CD14-positive monocyte (primary cell): ENCODE measurements at regions not wholly inside any gene's neighbourhood (a gene's known extent, or its start where the extent isn't known, plus 50 kb on each side); places are given as distances from the start of the nearest gene placed in this dataset.

Experiments
- DNase-seq, 3 donors: peaks; one replicate each; pipeline ENCODE4 v3.0.0-alpha.2; 2011 to 2022
- H2AFZ ChIP-seq: 2 replicates; pipeline ENCODE4 v1.6.0; 2012; ENCODE audit warnings: mild to moderate bottlenecking, low read depth, low read length, inconsistent platforms; ENCODE audit not compliant: insufficient read depth, poor library complexity, severe bottlenecking
- H3K27ac ChIP-seq, 2 donors: 1 replicate in 1 of 2; 2 replicates in 1 of 2; pipeline ENCODE4 v1.5.1; 2012 to 2013; ENCODE audit warnings: low read length in 2 of 2, control low read depth in 1 of 2, inconsistent platforms in 1 of 2, low read depth in 1 of 2, mild to moderate bottlenecking in 1 of 2
- H3K27me3 ChIP-seq, 2 donors: one replicate each; pipeline versions ENCODE4 v1.6.0 to v1.6.1; 2011 to 2013; ENCODE audit warnings: low read length in 2 of 2; ENCODE audit not compliant: control insufficient read depth in 2 of 2, insufficient read depth in 2 of 2
- H3K36me3 ChIP-seq, 2 donors: replicated peaks in 1 of 2; 1 replicate in 1 of 2; 2 replicates in 1 of 2; pipeline versions ENCODE4 v1.5.1 to v1.6.1; 2012 to 2013; ENCODE audit warnings: low read length in 2 of 2, control low read depth in 1 of 2, inconsistent platforms in 1 of 2, mild to moderate bottlenecking in 1 of 2; ENCODE audit not compliant: insufficient read depth in 2 of 2, control insufficient read depth in 1 of 2
- H3K4me1 ChIP-seq, 2 donors: 1 replicate in 1 of 2; 2 replicates in 1 of 2; pipeline versions ENCODE4 v1.5.1 to v1.6.1; 2012 to 2013; ENCODE audit warnings: low read length in 2 of 2, control low read depth in 1 of 2, inconsistent platforms in 1 of 2, mild to moderate bottlenecking in 1 of 2, moderate library complexity in 1 of 2; ENCODE audit not compliant: insufficient read depth in 2 of 2, control insufficient read depth in 1 of 2
- H3K4me2 ChIP-seq: replicated peaks from 2 replicates; pipeline ENCODE3; 2012; ENCODE audit warnings: low read length, moderate library complexity, mild to moderate bottlenecking; ENCODE audit not compliant: poor library complexity, severe bottlenecking; ENCODE audit errors: extremely low read depth
- H3K4me3 ChIP-seq, 3 experiments: fragments of 200-600 bp in 1 of 3; sonication (generic) in 1 of 3; replicated peaks in 1 of 3; 1 replicate in 2 of 3; 2 replicates in 1 of 3; pipeline ENCODE4 v1.5.1; 2011 to 2013; ENCODE audit warnings: low read length in 3 of 3, mild to moderate bottlenecking in 3 of 3, control low read depth in 2 of 3, low read depth in 2 of 3, inconsistent platforms in 1 of 3, moderate library complexity in 1 of 3
- H3K79me2 ChIP-seq: 2 replicates; pipeline ENCODE4 v1.6.0; 2012; ENCODE audit warnings: mild to moderate bottlenecking, control low read depth, inconsistent platforms, low read length, moderate library complexity; ENCODE audit not compliant: insufficient read depth
- H3K9ac ChIP-seq: 2 replicates; pipeline ENCODE4 v1.6.0; 2017; ENCODE audit warnings: low read length, mild to moderate bottlenecking; ENCODE audit not compliant: insufficient read depth, poor library complexity, severe bottlenecking
- H3K9me3 ChIP-seq, 2 donors: replicated peaks in 1 of 2; 1 replicate in 1 of 2; 2 replicates in 1 of 2; pipeline versions ENCODE4 v1.5.1 to v1.6.1; 2012 to 2013; ENCODE audit warnings: low read length in 2 of 2, control low read depth in 1 of 2; ENCODE audit not compliant: control insufficient read depth in 1 of 2, insufficient read depth in 1 of 2
- H4K20me1 ChIP-seq: 2 replicates; pipeline ENCODE4 v1.6.0; 2012; ENCODE audit warnings: mild to moderate bottlenecking, low read length, control low read depth, moderate library complexity; ENCODE audit not compliant: insufficient read depth
- H3K27ac Mint-ChIP-seq, 7 donors: one replicate each; pipeline ENCODE4 v1.8.0; 2020; ENCODE audit warnings: mild to moderate bottlenecking in 7 of 7, mixed read lengths in 7 of 7, moderate library complexity in 6 of 7, inconsistent platforms in 2 of 7
- H3K27me3 Mint-ChIP-seq, 3 donors: one replicate each; pipeline ENCODE4 v1.8.0; 2021 to 2022; ENCODE audit warnings: low read depth in 3 of 3, mild to moderate bottlenecking in 3 of 3, mixed read lengths in 3 of 3, moderate library complexity in 3 of 3, inconsistent platforms in 1 of 3
- H3K36me3 Mint-ChIP-seq, 2 donors: one replicate each; pipeline ENCODE4 v1.8.0; 2020; ENCODE audit warnings: mixed read lengths in 2 of 2, inconsistent platforms in 1 of 2, mild to moderate bottlenecking in 1 of 2
- H3K4me1 Mint-ChIP-seq: one replicate; pipeline ENCODE4 v1.8.0; 2020; ENCODE audit warnings: mild to moderate bottlenecking, mixed read lengths
- H3K4me3 Mint-ChIP-seq, 2 donors: one replicate each; pipeline ENCODE4 v1.8.0; 2020; ENCODE audit warnings: mild to moderate bottlenecking in 2 of 2, mixed read lengths in 2 of 2, moderate library complexity in 1 of 2
- H3K9me3 Mint-ChIP-seq, 7 donors: one replicate each; pipeline ENCODE4 v1.8.0; 2020 to 2022; ENCODE audit warnings: mixed read lengths in 7 of 7, mild to moderate bottlenecking in 6 of 7, moderate library complexity in 6 of 7, inconsistent platforms in 2 of 7
- whole genome bisulfite sequencing: methylation state at CpG from one replicate; pipeline ENCODE4 v1.1.5; 2013; ENCODE audit warnings: missing lambda C conversion rate; ENCODE audit not compliant: insufficient coverage; 5-methylcytosine and 5-hydroxymethylcytosine counted together
- intact Hi-C, 2 donors: fragments of 100-400 bp; cut with micrococcal nuclease; formaldehyde crosslinking; loops; one replicate each; pipeline versions ENCODE4 v1.15.0 to v1.15.1; 2023
- TF ChIP-seq, protein P1 (sequence below): fragments of 200-600 bp; IDR thresholded peaks from one replicate; pipeline ENCODE4 v1.8.0; 2022; ENCODE audit warnings: antibody characterized with exemption, mild to moderate bottlenecking

DNA sequence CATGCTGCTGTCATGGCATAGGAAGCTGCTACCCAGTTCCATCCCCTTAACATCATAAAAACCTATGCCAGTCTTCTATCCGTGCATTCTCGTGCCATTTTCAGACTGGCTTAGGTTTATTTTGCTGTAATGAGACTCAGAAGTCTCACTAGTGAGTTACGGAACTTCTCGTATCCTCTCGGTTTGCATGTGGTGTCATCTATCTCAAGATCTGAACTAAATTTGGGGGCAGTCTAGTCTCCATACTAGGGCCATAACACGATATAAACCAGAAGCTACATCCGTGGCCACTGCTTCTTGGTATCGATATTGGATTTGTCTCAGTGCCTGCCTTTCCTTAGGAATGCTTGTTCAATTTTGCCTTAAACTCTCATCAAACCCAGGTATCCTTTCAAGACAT is 771.2 kb upstream of the CDH10 start:
- DNase-seq: no peak
- H3K9me3 ChIP-seq: peaks cover 0 to 4% of the 10 kb centered on the region in 2 donors
- no peaks in the 10 kb centered on the region for H3K4me1 ChIP-seq
- H3K4me2 ChIP-seq: no peak overlapping the region
- no peak overlapping the region for H3K9ac ChIP-seq
- peaks cover 0 to 5% (median 0%) of the 10 kb centered on the region in 7 donors for H3K9me3 Mint-ChIP-seq
- intact Hi-C loops: no loop called here
- H2AFZ ChIP-seq: no peak overlapping the region
- WGBS: 98% methylated on average over 8 of the region's 8 CpGs
- no peaks in the 10 kb centered on the region for H3K27me3 ChIP-seq
- peaks cover 0 to 3% (median 0%) of the 10 kb centered on the region in 3 donors for H3K27me3 Mint-ChIP-seq
- H3K27ac ChIP-seq: no peak overlapping the region
- no peak overlapping the region for H3K4me3 Mint-ChIP-seq
- no peak overlapping the region for H3K27ac Mint-ChIP-seq
- TF ChIP-seq, protein P1, sequence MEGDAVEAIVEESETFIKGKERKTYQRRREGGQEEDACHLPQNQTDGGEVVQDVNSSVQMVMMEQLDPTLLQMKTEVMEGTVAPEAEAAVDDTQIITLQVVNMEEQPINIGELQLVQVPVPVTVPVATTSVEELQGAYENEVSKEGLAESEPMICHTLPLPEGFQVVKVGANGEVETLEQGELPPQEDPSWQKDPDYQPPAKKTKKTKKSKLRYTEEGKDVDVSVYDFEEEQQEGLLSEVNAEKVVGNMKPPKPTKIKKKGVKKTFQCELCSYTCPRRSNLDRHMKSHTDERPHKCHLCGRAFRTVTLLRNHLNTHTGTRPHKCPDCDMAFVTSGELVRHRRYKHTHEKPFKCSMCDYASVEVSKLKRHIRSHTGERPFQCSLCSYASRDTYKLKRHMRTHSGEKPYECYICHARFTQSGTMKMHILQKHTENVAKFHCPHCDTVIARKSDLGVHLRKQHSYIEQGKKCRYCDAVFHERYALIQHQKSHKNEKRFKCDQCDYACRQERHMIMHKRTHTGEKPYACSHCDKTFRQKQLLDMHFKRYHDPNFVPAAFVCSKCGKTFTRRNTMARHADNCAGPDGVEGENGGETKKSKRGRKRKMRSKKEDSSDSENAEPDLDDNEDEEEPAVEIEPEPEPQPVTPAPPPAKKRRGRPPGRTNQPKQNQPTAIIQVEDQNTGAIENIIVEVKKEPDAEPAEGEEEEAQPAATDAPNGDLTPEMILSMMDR: no peak
- no peaks in the 10 kb centered on the region for H3K79me2 ChIP-seq
- no peaks in the 10 kb centered on the region for H3K4me1 Mint-ChIP-seq
- no peaks in the 10 kb centered on the region for H3K36me3 ChIP-seq
- no peak overlapping the region for H3K4me3 ChIP-seq
- no peaks in the 10 kb centered on the region for H4K20me1 ChIP-seq
- no peaks in the 10 kb centered on the region for H3K36me3 Mint-ChIP-seq

DNA sequence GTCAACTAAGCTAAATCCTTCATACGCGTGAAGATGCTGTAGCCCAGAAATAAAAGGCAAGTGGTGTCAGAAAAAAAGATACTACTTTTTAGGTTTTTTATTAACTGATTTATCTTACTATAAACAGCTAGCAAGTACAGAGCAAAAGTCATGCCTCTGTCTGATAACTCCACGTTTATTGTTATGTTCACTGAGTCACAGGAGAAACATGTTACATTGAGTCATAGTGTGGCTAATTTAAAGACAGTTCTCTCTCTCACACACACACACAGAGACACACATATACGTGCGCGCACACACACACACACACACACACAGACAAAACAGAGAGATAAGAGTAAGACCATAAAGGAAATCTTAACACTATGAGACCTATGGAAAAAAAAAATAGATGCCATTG is 770.0 kb upstream of the CDH10 start:
- Histone ChIP-seq H3K27ac (no peak overlapping the region), H3K4me2 (no peak overlapping the region), H3K9me3 (peaks cover 0 to 4% of the 10 kb centered on the region in 2 donors), H3K9ac (no peak overlapping the region), H3K4me1 (no peaks in the 10 kb centered on the region), H3K4me3 (no peak overlapping the region), H3K36me3 (no peaks in the 10 kb centered on the region), H3K79me2 (no peaks in the 10 kb centered on the region), H2AFZ (no peak overlapping the region), H3K27me3 (no peaks in the 10 kb centered on the region), H4K20me1 (no peaks in the 10 kb centered on the region)
- no peaks in the 10 kb centered on the region for H3K36me3 Mint-ChIP-seq
- TF ChIP-seq, protein P1: no peak
- H3K4me3 Mint-ChIP-seq: no peak overlapping the region
- intact Hi-C loops: no loop called here
- H3K27ac Mint-ChIP-seq: no peak overlapping the region
- H3K4me1 Mint-ChIP-seq: no peaks in the 10 kb centered on the region
- peaks cover 0 to 5% (median under 1%) of the 10 kb centered on the region in 7 donors for H3K9me3 Mint-ChIP-seq
- H3K27me3 Mint-ChIP-seq: peaks cover 0 to 3% (median 0%) of the 10 kb centered on the region in 3 donors
- no CpG with 5 or more reads among the region's 6 CpGs for WGBS
- DNase-seq: no peak
